Karpas-422 (cell line): ENCODE measurements at regions not wholly inside any gene's neighbourhood (a gene's known extent, or its start where the extent isn't known, plus 50 kb on each side); places are given as distances from the start of the nearest gene placed in this dataset.

Experiments used
- DNase-seq: peaks from one replicate; pipeline ENCODE4 v3.0.0-alpha.2; 2015
- H2AFZ ChIP-seq: fragments of 200-600 bp; sonication (generic); 2 replicates; pipeline ENCODE4 v1.6.1; 2014; ENCODE audit warnings: antibody characterized with exemption, low read length, mixed read lengths
- H3K27ac ChIP-seq: fragments of 200-600 bp; sonication (generic); 2 replicates; pipeline ENCODE4 v1.5.1; 2014; ENCODE audit warnings: mild to moderate bottlenecking, low read length, moderate library complexity
- H3K27me3 ChIP-seq: fragments of 200-600 bp; sonication (generic); 2 replicates; pipeline ENCODE4 v1.6.1; 2014; ENCODE audit warnings: low read length, mixed read lengths
- H3K36me3 ChIP-seq: fragments of 200-600 bp; sonication (generic); 2 replicates; pipeline ENCODE4 v1.6.1; 2014; ENCODE audit warnings: low read length, mixed read lengths; ENCODE audit not compliant: insufficient read depth
- H3K4me1 ChIP-seq: fragments of 200-600 bp; sonication (generic); 2 replicates; pipeline ENCODE4 v1.6.1; 2014; ENCODE audit warnings: mild to moderate bottlenecking, low read length, mixed read lengths
- H3K4me2 ChIP-seq: fragments of 200-600 bp; sonication (generic); 2 replicates; pipeline ENCODE4 v1.6.1; 2014; ENCODE audit warnings: low read length, low read depth, mild to moderate bottlenecking; ENCODE audit not compliant: poor library complexity, severe bottlenecking
- H3K4me3 ChIP-seq: fragments of 200-600 bp; sonication (generic); 2 replicates; pipeline ENCODE4 v1.5.1; 2014; ENCODE audit warnings: mild to moderate bottlenecking, antibody characterized with exemption, low read length, mixed read lengths
- H3K79me2 ChIP-seq: fragments of 200-600 bp; sonication (generic); 2 replicates; pipeline ENCODE4 v1.6.1; 2014; ENCODE audit warnings: mild to moderate bottlenecking, low read length, mixed read lengths
- H3K9ac ChIP-seq: fragments of 200-600 bp; sonication (generic); 2 replicates; pipeline ENCODE4 v1.6.0; 2014; ENCODE audit warnings: low read length
- H3K9me2 ChIP-seq: fragments of 200-600 bp; sonication (generic), shearing (Covaris generic); replicated peaks from 2 replicates; pipeline ENCODE4 v1.6.0; 2014; ENCODE audit warnings: mild to moderate bottlenecking, low read length, moderate library complexity; ENCODE audit not compliant: insufficient read depth
- H3K9me3 ChIP-seq: fragments of 300-700, 200-600 bp; sonication (generic); 2 replicates; pipeline ENCODE4 v1.6.1; 2014; ENCODE audit warnings: low read length, mixed read lengths
- H4K20me1 ChIP-seq: fragments of 200-600 bp; sonication (generic); 2 replicates; pipeline ENCODE4 v1.6.1; 2014; ENCODE audit warnings: mild to moderate bottlenecking, antibody characterized with exemption, low read length, low read depth; ENCODE audit not compliant: insufficient read depth

GRCh38 chr2:100222844-100223243 lies 80.5 kb upstream of the AFF3 start:
- Histone ChIP-seq H3K9me2 (no peaks in the 10 kb centered on the region), H3K4me3 (no peak overlapping the region), H3K79me2 (no peaks in the 10 kb centered on the region), H2AFZ (no peak overlapping the region; the same call in 1 of the 2 replicates), H3K9ac (0 out of 2 replicates have a peak overlapping the region, but pooled peaks have one; percentile 17), H3K36me3 (no peaks in the 10 kb centered on the region), H3K27me3 (no peaks in the 10 kb centered on the region; the same call in 1 of the 2 replicates), H4K20me1 (no peaks in the 10 kb centered on the region), H3K9me3 (no peaks in the 10 kb centered on the region), H3K4me1 (peaks cover 23% of the 10 kb centered on the region), H3K4me2 (peak overlapping the region; percentile 6), H3K27ac (no peak overlapping the region)
- DNase-seq: peak; percentile 56

GRCh38 chr2:100218552-100218951 lies 76.2 kb upstream of the AFF3 start:
- Histone ChIP-seq H3K4me2 (no peak overlapping the region), H3K27me3 (no peaks in the 10 kb centered on the region; the same call in 1 of the 2 replicates), H3K9ac (no peak overlapping the region), H3K79me2 (no peaks in the 10 kb centered on the region), H3K9me3 (no peaks in the 10 kb centered on the region), H3K9me2 (no peaks in the 10 kb centered on the region), H4K20me1 (no peaks in the 10 kb centered on the region), H3K36me3 (no peaks in the 10 kb centered on the region), H3K4me3 (no peak overlapping the region), H2AFZ (no peak overlapping the region), H3K4me1 (peaks cover 37% of the 10 kb centered on the region), H3K27ac (no peak overlapping the region)
- no peak for DNase-seq

- Histone ChIP-seq H4K20me1 (no peaks in the 10 kb centered on the region), H3K4me2 (no peak overlapping the region), H3K4me3 (no peak overlapping the region), H3K9ac (no peak overlapping the region), H3K79me2 (no peaks in the 10 kb centered on the region), H3K27ac (no peak overlapping the region), H3K27me3 (no peaks in the 10 kb centered on the region; the same call in 1 of the 2 replicates), H3K9me3 (no peaks in the 10 kb centered on the region), H2AFZ (no peak overlapping the region), H3K36me3 (no peaks in the 10 kb centered on the region), H3K4me1 (peaks cover 37% of the 10 kb centered on the region), H3K9me2 (no peaks in the 10 kb centered on the region)
- no peak for DNase-seq
Observed at GRCh38 chr2:100217323-100217722, 74.9 kb upstream of the AFF3 start.

- H3K9me2 ChIP-seq: no peaks in the 10 kb centered on the region
- H3K9ac ChIP-seq: no peak overlapping the region
- H3K4me3 ChIP-seq: no peak overlapping the region
- no peaks in the 10 kb centered on the region for H3K9me3 ChIP-seq
- H3K27me3 ChIP-seq: no peaks in the 10 kb centered on the region
- H3K4me2 ChIP-seq: no peak overlapping the region
- no peak overlapping the region for H3K27ac ChIP-seq
- H3K4me1 ChIP-seq: peaks cover 49% of the 10 kb centered on the region
- DNase-seq: no peak
- no peaks in the 10 kb centered on the region for H3K36me3 ChIP-seq
- H2AFZ ChIP-seq: no peak overlapping the region
- H4K20me1 ChIP-seq: no peaks in the 10 kb centered on the region
- no peaks in the 10 kb centered on the region for H3K79me2 ChIP-seq
Observed at GRCh38 chr2:100216015-100216414, 73.6 kb upstream of the AFF3 start.

- no peaks in the 10 kb centered on the region for H3K9me2 ChIP-seq
- no peaks in the 10 kb centered on the region for H4K20me1 ChIP-seq
- H3K9me3 ChIP-seq: no peaks in the 10 kb centered on the region
- no peaks in the 10 kb centered on the region for H3K79me2 ChIP-seq
- DNase-seq: no peak
- H3K9ac ChIP-seq: no peak overlapping the region
- H2AFZ ChIP-seq: no peak overlapping the region
- peaks cover 55% of the 10 kb centered on the region for H3K4me1 ChIP-seq
- no peak overlapping the region for H3K4me2 ChIP-seq
- H3K27ac ChIP-seq: no peak overlapping the region
- no peak overlapping the region for H3K4me3 ChIP-seq
- no peaks in the 10 kb centered on the region for H3K36me3 ChIP-seq
- no peaks in the 10 kb centered on the region for H3K27me3 ChIP-seq
Observed at GRCh38 chr2:100215371-100215770, 73.0 kb upstream of the AFF3 start.

GRCh38 chr2:100214265-100214971 lies 72.0 kb upstream of the AFF3 start:
- H3K27ac ChIP-seq: peak overlapping the region; percentile 73
- 0 out of 2 replicates have a peak overlapping the region, but pooled peaks have one; percentile 40 for H2AFZ ChIP-seq
- H3K27me3 ChIP-seq: no peaks in the 10 kb centered on the region
- H3K9ac ChIP-seq: peak overlapping the region; percentile 41
- H3K79me2 ChIP-seq: no peaks in the 10 kb centered on the region
- no peaks in the 10 kb centered on the region for H3K36me3 ChIP-seq
- H3K4me1 ChIP-seq: peaks cover 64% of the 10 kb centered on the region
- H3K4me3 ChIP-seq: peak overlapping the region; percentile 43
- H4K20me1 ChIP-seq: no peaks in the 10 kb centered on the region
- DNase-seq: peak; percentile 75
- H3K4me2 ChIP-seq: peak overlapping the region; percentile 55
- H3K9me3 ChIP-seq: no peaks in the 10 kb centered on the region
- H3K9me2 ChIP-seq: no peaks in the 10 kb centered on the region

GRCh38 chr2:100213595-100213994 lies 71.2 kb upstream of the AFF3 start:
- H2AFZ ChIP-seq: no peak overlapping the region
- H3K9ac ChIP-seq: peak overlapping the region; percentile 41
- peak overlapping the region; percentile 73 for H3K27ac ChIP-seq
- H3K4me3 ChIP-seq: peak overlapping the region; percentile 43
- H3K4me2 ChIP-seq: peak overlapping the region; percentile 55
- no peaks in the 10 kb centered on the region for H3K9me2 ChIP-seq
- H3K36me3 ChIP-seq: no peaks in the 10 kb centered on the region; the same call in 1 of the 2 replicates
- H4K20me1 ChIP-seq: no peaks in the 10 kb centered on the region
- no peak for DNase-seq
- peaks cover 68% of the 10 kb centered on the region for H3K4me1 ChIP-seq
- H3K79me2 ChIP-seq: no peaks in the 10 kb centered on the region
- no peaks in the 10 kb centered on the region for H3K27me3 ChIP-seq
- no peaks in the 10 kb centered on the region for H3K9me3 ChIP-seq

- no peak for DNase-seq
- no peaks in the 10 kb centered on the region for H3K9me2 ChIP-seq
Observed at GRCh38 chr2:100212850-100213249, 70.5 kb upstream of the AFF3 start.

More at GRCh38 chr2:100212850-100213249, 70.5 kb upstream of the AFF3 start:
- Histone ChIP-seq H3K79me2 (no peaks in the 10 kb centered on the region), H3K4me1 (peaks cover 72% of the 10 kb centered on the region), H3K4me2 (peak overlapping the region; percentile 11), H3K4me3 (no peak overlapping the region), H2AFZ (no peak overlapping the region), H3K27me3 (no peaks in the 10 kb centered on the region), H3K9ac (no peak overlapping the region), H3K36me3 (no peaks in the 10 kb centered on the region; the same call in 1 of the 2 replicates), H3K27ac (no peak overlapping the region), H3K9me3 (no peaks in the 10 kb centered on the region), H4K20me1 (no peaks in the 10 kb centered on the region)
